ENCODE measurements at regions not wholly inside any gene's neighbourhood (a gene's known extent, or its start where the extent isn't known, plus 50 kb on each side); places are given as distances from the start of the nearest gene placed in this dataset.
"Not testable (repeated sequence)": the region's sequence is repeated elsewhere in the genome, so short reads cannot be mapped to it uniquely, and the experiment has no call there.

- not testable (repeated sequence) for DNase-seq (ENCODE audit: low read depth)
These were observed 51.7 kb downstream of the PPIAL4C start for GRCh38 chr1:149635290-149635899.

- peak; percentile 77 for DNase-seq (ENCODE audit: low read depth)
These were observed 52.9 kb downstream of the PPIAL4C start for GRCh38 chr1:149636286-149637122.

- DNase-seq (ENCODE audit: low read depth): not testable (repeated sequence)
These were observed 54.8 kb downstream of the PPIAL4C start for GRCh38 chr1:149638481-149638880.

GRCh38 chr1:149638901-149639658, 55.4 kb downstream of the PPIAL4C start:
- DNase-seq (ENCODE audit: low read depth): not testable (repeated sequence)

GRCh38 chr1:149641179-149641578, 57.5 kb downstream of the PPIAL4C start:
- not testable (repeated sequence) for DNase-seq (ENCODE audit: low read depth)

GRCh38 chr1:149644818-149645217, 61.2 kb downstream of the PPIAL4C start:
- DNase-seq (ENCODE audit: low read depth): not testable (repeated sequence)

- not testable (repeated sequence) for DNase-seq (ENCODE audit: low read depth)
These were observed 62.8 kb downstream of the PPIAL4C start for GRCh38 chr1:149646360-149647017.

GRCh38 chr1:149647018-149647373, 63.3 kb downstream of the PPIAL4C start:
- not testable (repeated sequence) for DNase-seq (ENCODE audit: low read depth)

GRCh38 chr1:149657750-149658149, 74.1 kb downstream of the PPIAL4C start:
- DNase-seq (ENCODE audit: low read depth): not testable (repeated sequence)

- not testable (repeated sequence) for DNase-seq (ENCODE audit: low read depth)
These were observed 74.5 kb downstream of the PPIAL4C start for GRCh38 chr1:149658175-149658574.

GRCh38 chr1:149664624-149665023, 81.0 kb downstream of the PPIAL4C start:
- DNase-seq (ENCODE audit: low read depth): not testable (repeated sequence)

- DNase-seq (ENCODE audit: low read depth): not testable (repeated sequence)
These were observed 81.4 kb downstream of the PPIAL4C start for GRCh38 chr1:149665033-149665432.

- not testable (repeated sequence) for DNase-seq (ENCODE audit: low read depth)
These were observed 81.9 kb downstream of the PPIAL4C start for GRCh38 chr1:149665528-149665927.

GRCh38 chr1:149673231-149673909, 89.7 kb downstream of the PPIAL4C start:
- DNase-seq (ENCODE audit: low read depth): not testable (repeated sequence)

- DNase-seq (ENCODE audit: low read depth): not testable (repeated sequence)
These were observed 91.3 kb downstream of the PPIAL4C start for GRCh38 chr1:149674921-149675320.

GRCh38 chr1:149677359-149677758, 93.7 kb downstream of the PPIAL4C start:
- DNase-seq (ENCODE audit: low read depth): not testable (repeated sequence)

- DNase-seq (ENCODE audit: low read depth): not testable (repeated sequence)
These were observed 95.8 kb upstream of the FCGR1A start for GRCh38 chr1:149686593-149687238.

GRCh38 chr1:149691399-149691798, 91.1 kb upstream of the FCGR1A start:
- not testable (repeated sequence) for DNase-seq (ENCODE audit: low read depth)

- not testable (repeated sequence) for DNase-seq (ENCODE audit: low read depth)
These were observed 89.5 kb upstream of the FCGR1A start for GRCh38 chr1:149692804-149693539.

GRCh38 chr1:149695066-149695465, 87.4 kb upstream of the FCGR1A start:
- not testable (repeated sequence) for DNase-seq (ENCODE audit: low read depth)

All from fibroblast of gingiva (primary cell).